ENCODE measurements at regions not wholly inside any gene's neighbourhood (a gene's known extent, or its start where the extent isn't known, plus 50 kb on each side); places are given as distances from the start of the nearest gene placed in this dataset.
"Not testable (repeated sequence)": the region's sequence is repeated elsewhere in the genome, so short reads cannot be mapped to it uniquely, and the experiment has no call there.

DNA sequence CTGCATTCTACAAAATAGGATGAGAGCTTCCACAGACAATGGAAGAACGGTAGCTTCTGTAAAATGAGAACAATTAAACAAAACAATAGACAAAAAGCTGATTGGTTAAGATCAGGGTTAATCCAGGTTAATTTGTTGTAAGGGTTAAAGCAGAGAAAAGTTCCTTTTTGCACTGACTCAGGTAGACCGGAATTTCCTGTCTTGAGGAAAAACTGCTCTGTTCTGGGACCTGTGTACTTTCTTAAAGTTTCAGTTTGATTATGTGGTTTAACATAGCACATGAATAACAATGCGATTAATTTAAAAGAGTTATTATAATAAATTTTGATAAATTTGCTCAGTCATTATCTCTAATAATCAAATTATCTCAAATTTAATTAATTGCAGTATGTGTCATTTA is 86.5 kb upstream of the ZNF658 start:
- intact Hi-C loops (cut with DNase I); ATAC-seq; DNase-seq (ENCODE audit: low spot score): not testable (repeated sequence)

GRCh38 chr9:66819510-66819909 is 81.0 kb upstream of the ZNF658 start:
- ATAC-seq; DNase-seq (ENCODE audit: low spot score); intact Hi-C loops (cut with DNase I): not testable (repeated sequence)

DNA sequence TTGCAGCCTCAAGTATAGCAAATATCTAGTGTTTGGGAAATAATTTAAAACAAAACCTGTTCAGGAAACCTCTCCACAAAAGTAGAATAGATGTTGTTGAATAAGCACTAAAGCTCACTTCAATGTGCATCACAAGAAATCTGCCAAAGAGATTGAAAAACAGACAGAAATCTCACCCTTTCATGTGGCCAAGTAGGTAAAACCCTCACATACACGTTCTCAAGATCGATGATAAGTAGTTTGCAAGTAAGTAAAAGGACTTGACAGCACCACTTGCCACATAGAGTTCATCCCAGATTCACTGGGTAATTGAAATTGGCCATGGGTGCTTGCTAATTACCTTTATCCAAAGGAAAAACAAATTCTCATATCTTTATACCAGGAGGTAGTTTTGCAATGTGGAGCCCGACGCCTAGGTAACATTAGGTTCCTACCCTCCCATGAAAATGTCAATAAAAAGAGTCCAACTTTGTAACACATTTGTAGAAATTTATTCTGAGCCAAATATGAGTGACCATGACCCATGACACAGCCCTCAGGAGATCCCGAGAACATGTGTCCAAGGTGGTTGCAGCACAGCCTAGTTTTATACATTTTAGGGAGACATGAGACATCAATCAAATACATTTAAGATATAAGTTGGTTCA is 80.4 kb upstream of the ZNF658 start:
- ATAC-seq; intact Hi-C loops (cut with DNase I); DNase-seq (ENCODE audit: low spot score): not testable (repeated sequence)

DNA sequence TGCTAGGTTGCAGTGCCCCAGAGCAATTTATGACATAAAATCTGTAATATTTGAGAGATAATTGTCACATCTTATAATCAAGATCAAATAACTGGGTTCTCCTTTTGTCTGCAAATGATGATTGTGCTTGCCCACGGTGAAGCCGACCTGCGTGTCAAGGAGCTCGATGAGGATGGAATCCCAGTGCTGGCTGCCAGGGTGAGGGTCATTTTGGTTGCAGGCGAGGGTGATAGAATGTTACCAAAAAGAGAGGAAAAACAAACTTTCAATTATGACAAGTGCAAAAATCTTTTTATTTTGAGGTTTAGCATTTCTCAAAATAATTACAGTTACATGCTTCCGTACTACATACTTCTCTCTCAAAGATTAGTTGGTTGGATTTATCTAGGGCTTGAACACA is 76.4 kb upstream of the ZNF658 start:
- ATAC-seq; DNase-seq (ENCODE audit: low spot score); intact Hi-C loops (cut with DNase I): not testable (repeated sequence)

- ATAC-seq; intact Hi-C loops (cut with DNase I); DNase-seq (ENCODE audit: low spot score): not testable (repeated sequence)
Measured at GRCh38 chr9:66829853-66830252, 70.7 kb upstream of the ZNF658 start.

- DNase-seq (ENCODE audit: low spot score); intact Hi-C loops (cut with DNase I): not testable (repeated sequence)
- peak; percentile 22 for ATAC-seq
Measured at GRCh38 chr9:66830777-66831497, 69.6 kb upstream of the ZNF658 start.

- intact Hi-C loops (cut with DNase I); DNase-seq (ENCODE audit: low spot score); ATAC-seq: not testable (repeated sequence)
Measured at GRCh38 chr9:66832222-66832621, 68.3 kb upstream of the ZNF658 start.

- intact Hi-C loops (cut with DNase I); ATAC-seq; DNase-seq (ENCODE audit: low spot score): not testable (repeated sequence)
Measured at GRCh38 chr9:66837242-66837937, 63.1 kb upstream of the ZNF658 start.
